Testis (tissue), 2 donors: ENCODE measurements at regions not wholly inside any gene's neighbourhood (a gene's known extent, or its start where the extent isn't known, plus 50 kb on each side); places are given as distances from the start of the nearest gene placed in this dataset.

Experiments
- DNase-seq: peaks from one replicate; pipeline ENCODE4 v3.0.0-alpha.2; 2019
- H3K27ac ChIP-seq, 2 donors: fragments of 200-600 bp; sonication (generic); one replicate each; pipeline ENCODE4 v1.5.1; 2019
- H3K27me3 ChIP-seq: fragments of 200-600 bp; sonication (generic); one replicate; pipeline ENCODE4 v1.5.1; 2019
- H3K36me3 ChIP-seq: fragments of 200-600 bp; sonication (generic); one replicate; pipeline ENCODE4 v1.5.1; 2017; ENCODE audit warnings: low read depth; ENCODE audit errors: missing control alignments
- H3K4me1 ChIP-seq: fragments of 200-600 bp; sonication (generic); one replicate; pipeline ENCODE4 v1.5.1; 2019
- H3K4me3 ChIP-seq, 2 donors: fragments of 200-600 bp; sonication (generic); one replicate each; pipeline ENCODE4 v1.5.1; 2017 to 2019
- H3K9me3 ChIP-seq: fragments of 200-600 bp; sonication (generic); one replicate; pipeline ENCODE4 v1.5.1; 2017
- POLR2A ChIP-seq: fragments of 450-650 bp; IDR thresholded peaks from one replicate; pipeline ENCODE4 v1.6.1; 2017; ENCODE audit warnings: antibody characterized with exemption, mild to moderate bottlenecking, moderate library complexity
- WGBS, 2 donors: methylation state at CpG; one replicate each; pipeline ENCODE4 v1.1.5; 2018; 5-methylcytosine and 5-hydroxymethylcytosine counted together
- intact Hi-C: fragments of 100-400 bp; cut with DNase I; formaldehyde crosslinking; loops from one replicate; pipeline ENCODE4 v1.15.1; 2023; ENCODE audit warnings: low total_unique reads
- TF ChIP-seq, protein P1 (sequence below), 3 experiments: fragments of 450-650 bp in 2 of 3; fragments of 200-600 bp in 1 of 3; sonication (generic) in 1 of 3; IDR thresholded peaks; one replicate each; pipeline ENCODE4 v1.5.1; 2016 to 2019; ENCODE audit warnings: antibody characterized with exemption in 3 of 3, mild to moderate bottlenecking in 2 of 3, moderate library complexity in 1 of 3

DNA sequence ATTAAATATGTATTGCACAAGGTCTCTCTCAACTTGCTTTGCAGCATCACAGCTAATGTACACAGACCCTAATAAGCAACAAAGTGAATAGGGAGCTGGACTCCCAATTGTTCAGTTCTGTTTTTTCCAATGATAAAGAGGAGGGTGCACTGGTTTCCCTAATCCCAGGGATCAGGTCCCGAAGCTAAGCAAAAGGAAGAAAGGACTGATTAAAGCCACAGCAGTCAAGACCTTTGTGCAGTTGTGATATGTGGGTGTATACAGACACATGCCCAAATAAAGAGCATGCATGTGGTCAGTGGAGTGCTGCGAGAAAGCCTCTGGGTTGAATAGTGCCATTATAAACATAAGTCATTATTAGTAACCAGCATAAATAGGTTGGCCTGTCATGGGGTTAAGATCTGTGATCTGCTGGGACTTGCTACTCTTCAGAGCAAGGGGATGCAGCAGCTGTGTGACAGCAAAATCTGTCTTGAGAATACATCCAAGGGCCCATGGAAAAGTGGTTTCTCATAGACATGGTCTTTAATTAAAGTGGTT is 1863.1 kb upstream of the WWC1 start:
- 64 to 81% methylated on average over 2 of the region's 2 CpGs for WGBS, 2 donors
- Histone ChIP-seq H3K4me1 (no peaks in the 10 kb centered on the region), H3K36me3 (no peaks in the 10 kb centered on the region), H3K4me3 (no peak overlapping the region), H3K9me3 (no peaks in the 10 kb centered on the region), H3K27me3 (no peaks in the 10 kb centered on the region), H3K27ac (no peak overlapping the region)
- intact Hi-C loops, result no loop called here
- no peak for DNase-seq
- TF ChIP-seq, protein P1, sequence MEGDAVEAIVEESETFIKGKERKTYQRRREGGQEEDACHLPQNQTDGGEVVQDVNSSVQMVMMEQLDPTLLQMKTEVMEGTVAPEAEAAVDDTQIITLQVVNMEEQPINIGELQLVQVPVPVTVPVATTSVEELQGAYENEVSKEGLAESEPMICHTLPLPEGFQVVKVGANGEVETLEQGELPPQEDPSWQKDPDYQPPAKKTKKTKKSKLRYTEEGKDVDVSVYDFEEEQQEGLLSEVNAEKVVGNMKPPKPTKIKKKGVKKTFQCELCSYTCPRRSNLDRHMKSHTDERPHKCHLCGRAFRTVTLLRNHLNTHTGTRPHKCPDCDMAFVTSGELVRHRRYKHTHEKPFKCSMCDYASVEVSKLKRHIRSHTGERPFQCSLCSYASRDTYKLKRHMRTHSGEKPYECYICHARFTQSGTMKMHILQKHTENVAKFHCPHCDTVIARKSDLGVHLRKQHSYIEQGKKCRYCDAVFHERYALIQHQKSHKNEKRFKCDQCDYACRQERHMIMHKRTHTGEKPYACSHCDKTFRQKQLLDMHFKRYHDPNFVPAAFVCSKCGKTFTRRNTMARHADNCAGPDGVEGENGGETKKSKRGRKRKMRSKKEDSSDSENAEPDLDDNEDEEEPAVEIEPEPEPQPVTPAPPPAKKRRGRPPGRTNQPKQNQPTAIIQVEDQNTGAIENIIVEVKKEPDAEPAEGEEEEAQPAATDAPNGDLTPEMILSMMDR (IDR thresholded peaks at IDR 0.05), result no peak
- no peak for TF ChIP-seq POLR2A

DNA sequence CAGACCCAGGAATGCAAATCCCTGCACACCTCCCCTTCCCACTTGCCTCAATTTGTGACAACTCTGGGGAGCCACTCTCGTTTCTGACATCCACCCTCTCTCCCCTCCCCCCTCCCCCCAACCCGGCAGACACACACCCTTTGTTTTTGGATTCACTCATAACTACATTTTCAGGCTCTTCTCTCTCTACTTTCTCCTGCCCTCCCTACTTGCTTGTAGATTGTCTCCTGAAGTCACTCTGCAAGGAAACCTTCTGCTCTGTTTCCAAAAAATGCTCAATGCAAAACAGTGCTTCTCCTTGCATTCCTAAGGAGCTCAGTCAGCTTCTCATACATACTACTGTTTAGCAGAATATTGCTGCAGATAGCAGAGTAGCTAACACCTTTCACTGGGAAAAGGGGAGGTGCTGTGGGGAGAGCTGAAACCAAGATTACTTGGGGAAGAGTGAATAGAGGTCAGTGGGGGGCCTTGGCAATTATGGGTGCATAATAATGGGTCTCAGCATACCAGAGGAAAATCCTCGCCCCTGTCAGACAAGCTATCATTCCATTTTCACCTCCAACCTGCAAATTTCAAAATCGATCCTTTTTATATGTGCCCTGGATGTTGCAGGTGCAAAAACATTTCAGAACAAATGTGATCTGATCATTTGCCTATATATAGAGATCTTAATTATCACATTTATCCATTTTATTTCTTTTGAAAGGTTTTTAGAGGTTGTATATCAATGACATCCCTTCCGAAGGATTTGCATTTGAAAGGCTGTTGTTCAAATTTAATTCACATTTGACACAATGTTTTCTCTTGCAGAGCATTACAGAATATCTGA is 1860.7 kb upstream of the WWC1 start:
- intact Hi-C loops, result no loop called here
- H3K27me3 ChIP-seq, result no peaks in the 10 kb centered on the region
- no peak for DNase-seq
- H3K36me3 ChIP-seq, result no peaks in the 10 kb centered on the region
- 59 to 72% methylated on average over 5 of the region's 5 CpGs for WGBS, 2 donors
- TF ChIP-seq, protein P1 (IDR thresholded peaks at IDR 0.05), result no peak
- no peak for TF ChIP-seq POLR2A
- H3K4me3 ChIP-seq, result no peak overlapping the region
- no peaks in the 10 kb centered on the region for H3K4me1 ChIP-seq
- no peak overlapping the region for H3K27ac ChIP-seq
- no peaks in the 10 kb centered on the region for H3K9me3 ChIP-seq

DNA sequence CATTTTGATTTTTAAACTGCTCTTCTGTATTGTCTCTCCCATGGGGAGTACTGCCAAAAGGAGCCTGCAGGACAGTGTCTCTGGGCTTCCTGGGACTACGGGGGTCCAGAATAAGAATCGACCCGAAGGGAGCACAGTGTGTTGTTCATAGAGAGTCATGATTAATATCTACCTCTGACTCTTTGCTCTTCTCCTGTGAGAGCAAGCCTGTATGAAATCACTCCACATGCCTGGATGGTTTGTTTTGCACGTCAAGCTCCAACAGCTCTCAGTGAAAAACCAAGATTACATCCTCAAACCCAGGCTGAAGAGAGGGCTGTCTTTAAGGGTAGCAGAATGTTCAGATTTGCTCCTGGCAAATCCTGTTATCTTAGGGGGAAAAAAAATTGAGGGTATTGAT is 1860.0 kb upstream of the WWC1 start:
- H3K36me3 ChIP-seq, result no peaks in the 10 kb centered on the region
- TF ChIP-seq, protein P1 (IDR thresholded peaks at IDR 0.05), result no peak
- no peak for TF ChIP-seq POLR2A
- no peak for DNase-seq
- H3K4me1 ChIP-seq, result no peaks in the 10 kb centered on the region
- 27 to 35% methylated on average over 4 of the region's 4 CpGs for WGBS, 2 donors
- no peak overlapping the region for H3K27ac ChIP-seq
- no peak overlapping the region for H3K4me3 ChIP-seq
- H3K9me3 ChIP-seq, result no peaks in the 10 kb centered on the region
- intact Hi-C loops, result no loop called here
- no peaks in the 10 kb centered on the region for H3K27me3 ChIP-seq

DNA sequence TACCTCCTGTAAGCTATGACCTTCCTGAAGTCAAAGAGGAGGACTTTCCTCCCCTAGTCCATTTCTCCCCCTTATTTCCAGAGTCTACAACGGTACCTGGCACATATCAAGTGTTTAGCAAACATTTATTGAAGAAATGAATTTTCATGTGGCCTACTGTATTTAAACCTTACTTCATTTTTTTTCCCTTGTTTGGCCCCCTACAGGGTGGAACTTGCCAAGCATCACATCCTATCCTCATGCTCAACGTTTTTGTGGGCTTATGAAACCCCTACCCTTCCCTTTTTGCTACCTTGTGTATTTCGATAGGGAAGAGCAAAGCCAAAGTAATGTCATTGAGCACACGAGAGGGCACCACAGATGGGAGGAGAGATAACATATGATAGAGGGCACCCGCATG is 1857.8 kb upstream of the WWC1 start:
- no peaks in the 10 kb centered on the region for H3K9me3 ChIP-seq
- H3K4me3 ChIP-seq, result no peak overlapping the region
- intact Hi-C loops, result no loop called here
- H3K4me1 ChIP-seq, result no peaks in the 10 kb centered on the region
- H3K27ac ChIP-seq, result no peak overlapping the region
- DNase-seq, result no peak
- no peak for TF ChIP-seq POLR2A
- TF ChIP-seq, protein P1 (IDR thresholded peaks at IDR 0.05), result peak in 1 of 3 experiments; percentile 11
- no peaks in the 10 kb centered on the region for H3K27me3 ChIP-seq
- WGBS, 2 donors, result 80 to 86% methylated on average over 5 of the region's 5 CpGs
- no peaks in the 10 kb centered on the region for H3K36me3 ChIP-seq

DNA sequence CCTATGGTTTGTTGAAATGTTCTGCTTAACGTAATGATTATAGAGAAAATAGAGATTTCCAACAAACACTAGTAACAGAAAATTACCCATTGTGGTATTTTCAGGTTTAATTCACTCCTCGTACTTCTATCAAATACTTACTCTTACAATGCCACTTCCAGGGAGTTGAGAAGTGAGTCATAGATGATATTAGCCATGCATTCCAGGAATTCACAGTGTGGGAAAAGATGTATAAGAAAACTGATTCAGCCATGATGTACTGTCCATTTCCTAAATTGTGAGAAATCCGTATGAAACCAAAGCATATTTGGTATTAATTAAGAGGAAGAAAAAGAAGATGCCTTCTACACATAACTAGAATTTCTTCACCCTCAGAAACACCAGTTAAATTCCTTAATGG is 1854.6 kb upstream of the WWC1 start:
- Histone ChIP-seq H3K9me3 (no peaks in the 10 kb centered on the region), H3K36me3 (no peaks in the 10 kb centered on the region), H3K27me3 (no peaks in the 10 kb centered on the region), H3K27ac (no peak overlapping the region), H3K4me1 (no peaks in the 10 kb centered on the region), H3K4me3 (no peak overlapping the region)
- no peak for DNase-seq
- WGBS, 2 donors, result 77 to 85% methylated on average over 3 of the region's 3 CpGs
- TF ChIP-seq, protein P1 (IDR thresholded peaks at IDR 0.05), result no peak
- TF ChIP-seq POLR2A, result no peak
- intact Hi-C loops, result no loop called here
